ENCODE measurements at regions not wholly inside any gene's neighbourhood (a gene's known extent, or its start where the extent isn't known, plus 50 kb on each side); places are given as distances from the start of the nearest gene placed in this dataset.

GRCh38 chr3:18069568-18069967 lies 327.1 kb upstream of the TBC1D5 start:
- ATAC-seq (ENCODE audit: low FRiP score) (no peak), DNase-seq (ENCODE audit: low spot score) (no peak)
- no peak for TF ChIP-seq CTCF (IDR thresholded peaks at IDR 0.05)

DNA sequence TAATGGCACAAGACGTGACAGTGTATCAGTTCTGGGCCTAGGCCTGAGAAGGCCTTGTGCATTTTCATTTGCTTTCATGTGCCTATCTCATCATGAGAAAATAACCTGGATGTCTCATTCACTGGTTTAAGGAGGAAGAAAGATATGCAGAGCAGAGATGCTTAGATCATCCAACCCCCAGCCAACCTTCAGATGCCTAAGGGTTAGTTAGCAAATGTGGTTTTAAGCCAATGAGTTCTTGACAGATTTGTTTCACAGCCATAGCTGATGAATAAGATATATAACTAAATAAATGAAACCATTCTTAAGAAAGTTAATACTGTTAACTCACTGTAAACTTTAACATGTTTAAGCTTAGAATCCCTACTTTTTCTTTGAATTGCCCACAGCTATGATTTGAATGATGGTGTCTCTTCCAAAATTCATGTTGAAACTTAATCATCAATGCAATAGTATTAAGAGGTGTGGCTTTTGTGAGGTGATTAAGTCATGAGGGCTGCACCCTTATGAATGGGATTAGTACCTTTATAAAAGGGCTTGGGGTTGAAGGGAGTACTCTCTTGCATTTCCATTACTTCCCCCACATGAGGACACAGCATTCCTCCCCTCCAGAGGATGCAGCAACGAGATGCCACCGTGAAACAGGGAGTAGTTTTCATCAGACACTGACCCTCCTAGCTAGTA lies 324.6 kb upstream of the TBC1D5 start:
- no peak for TF ChIP-seq CTCF (IDR thresholded peaks at IDR 0.05)
- DNase-seq (ENCODE audit: low spot score) (no peak), ATAC-seq (ENCODE audit: low FRiP score) (no peak)

- TF ChIP-seq CTCF (IDR thresholded peaks at IDR 0.05): no peak
- DNase-seq (ENCODE audit: low spot score) (no peak), ATAC-seq (ENCODE audit: low FRiP score) (no peak)
Observed at GRCh38 chr3:18064586-18064985, 322.2 kb upstream of the TBC1D5 start.

- DNase-seq (ENCODE audit: low spot score) (no peak), ATAC-seq (ENCODE audit: low FRiP score) (no peak)
- TF ChIP-seq CTCF (IDR thresholded peaks at IDR 0.05): no peak
Observed at GRCh38 chr3:18062657-18063025, 320.2 kb upstream of the TBC1D5 start.

GRCh38 chr3:18061737-18062656 lies 319.6 kb upstream of the TBC1D5 start:
- DNase-seq (ENCODE audit: low spot score): no peak
- no peak for ATAC-seq (ENCODE audit: low FRiP score)
- TF ChIP-seq CTCF (IDR thresholded peaks at IDR 0.05): no peak

DNA sequence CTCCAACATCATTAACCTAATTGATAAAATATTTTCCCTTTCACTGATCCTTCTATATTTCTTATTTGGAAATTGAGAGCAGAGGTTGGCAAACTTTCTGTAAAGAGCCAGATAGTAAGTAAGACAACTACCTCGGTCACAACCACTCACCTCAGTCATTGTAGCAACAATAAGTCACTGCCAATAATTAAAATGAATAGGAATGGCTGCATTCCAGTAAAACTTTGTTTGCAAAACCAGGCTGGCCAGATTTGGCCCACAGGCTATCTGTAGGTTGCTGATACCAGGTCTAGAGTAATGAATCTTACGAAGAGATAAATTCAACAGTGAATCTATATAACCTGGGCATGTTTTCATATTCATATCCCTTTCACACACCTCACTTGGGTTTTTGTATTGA lies 316.2 kb upstream of the TBC1D5 start:
- DNase-seq (ENCODE audit: low spot score): no peak
- no peak for TF ChIP-seq CTCF (IDR thresholded peaks at IDR 0.05)
- ATAC-seq (ENCODE audit: low FRiP score): no peak
